NB4 (cell line): ENCODE measurements at regions not wholly inside any gene's neighbourhood (a gene's known extent, or its start where the extent isn't known, plus 50 kb on each side); places are given as distances from the start of the nearest gene placed in this dataset.

Experiments
- POLR2A ChIP-seq: IDR thresholded peaks from 2 replicates; pipeline ENCODE4 v1.6.1; 2011; ENCODE audit warnings: mild to moderate bottlenecking; ENCODE audit not compliant: insufficient read length; ENCODE audit errors: extremely low read depth
- TF ChIP-seq, protein P1 (sequence below): IDR thresholded peaks from one replicate; pipeline ENCODE4 v1.5.1; 2012; ENCODE audit warnings: low read depth, low read length
- TF ChIP-seq, protein P2 (sequence below): IDR thresholded peaks from 2 replicates; pipeline ENCODE4 v1.6.1; 2011; ENCODE audit warnings: low read depth, low read length

DNA sequence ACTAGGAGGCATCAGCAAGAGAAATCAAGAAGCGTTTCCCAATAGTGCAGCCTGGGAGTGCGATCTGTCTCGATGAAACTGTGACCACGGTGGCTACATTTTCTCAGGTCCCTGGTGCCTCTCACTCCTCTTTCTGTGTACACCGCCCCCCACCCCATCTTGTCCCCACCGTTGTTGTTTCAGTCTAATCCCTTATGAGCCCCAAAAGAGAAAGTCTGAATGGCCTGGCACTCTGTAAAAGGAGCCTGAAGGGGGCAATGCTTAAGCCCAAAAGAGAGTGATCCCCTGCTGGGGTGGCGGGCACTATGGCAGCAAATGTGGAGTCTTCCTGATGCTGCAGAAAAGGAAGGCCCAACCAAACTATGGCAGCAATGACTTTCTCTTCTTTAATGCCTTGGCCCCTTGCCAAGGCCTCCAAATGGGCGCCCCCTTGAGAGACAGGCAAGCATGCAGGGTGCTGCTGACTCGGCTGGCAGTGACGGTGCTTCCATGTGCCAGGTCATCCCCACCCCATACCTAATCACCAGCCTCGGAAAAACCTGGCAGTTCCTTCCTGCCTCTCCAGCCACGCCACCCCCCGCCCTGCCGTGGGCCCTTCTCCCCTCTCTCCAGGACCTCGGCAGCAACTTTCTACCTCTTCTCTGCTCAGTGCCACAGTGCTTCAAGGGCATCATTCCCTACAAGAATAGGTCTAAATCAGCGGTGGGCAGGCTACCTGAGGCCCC, 123.0 kb downstream of the CYP26B1 start:
- TF ChIP-seq, protein P1, sequence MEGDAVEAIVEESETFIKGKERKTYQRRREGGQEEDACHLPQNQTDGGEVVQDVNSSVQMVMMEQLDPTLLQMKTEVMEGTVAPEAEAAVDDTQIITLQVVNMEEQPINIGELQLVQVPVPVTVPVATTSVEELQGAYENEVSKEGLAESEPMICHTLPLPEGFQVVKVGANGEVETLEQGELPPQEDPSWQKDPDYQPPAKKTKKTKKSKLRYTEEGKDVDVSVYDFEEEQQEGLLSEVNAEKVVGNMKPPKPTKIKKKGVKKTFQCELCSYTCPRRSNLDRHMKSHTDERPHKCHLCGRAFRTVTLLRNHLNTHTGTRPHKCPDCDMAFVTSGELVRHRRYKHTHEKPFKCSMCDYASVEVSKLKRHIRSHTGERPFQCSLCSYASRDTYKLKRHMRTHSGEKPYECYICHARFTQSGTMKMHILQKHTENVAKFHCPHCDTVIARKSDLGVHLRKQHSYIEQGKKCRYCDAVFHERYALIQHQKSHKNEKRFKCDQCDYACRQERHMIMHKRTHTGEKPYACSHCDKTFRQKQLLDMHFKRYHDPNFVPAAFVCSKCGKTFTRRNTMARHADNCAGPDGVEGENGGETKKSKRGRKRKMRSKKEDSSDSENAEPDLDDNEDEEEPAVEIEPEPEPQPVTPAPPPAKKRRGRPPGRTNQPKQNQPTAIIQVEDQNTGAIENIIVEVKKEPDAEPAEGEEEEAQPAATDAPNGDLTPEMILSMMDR, result no peak
- TF ChIP-seq POLR2A, result no peak
- TF ChIP-seq, protein P2, sequence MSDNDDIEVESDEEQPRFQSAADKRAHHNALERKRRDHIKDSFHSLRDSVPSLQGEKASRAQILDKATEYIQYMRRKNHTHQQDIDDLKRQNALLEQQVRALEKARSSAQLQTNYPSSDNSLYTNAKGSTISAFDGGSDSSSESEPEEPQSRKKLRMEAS, result no peak
